Glutamatergic neuron (in vitro differentiated cells): ENCODE measurements at regions not wholly inside any gene's neighbourhood (a gene's known extent, or its start where the extent isn't known, plus 50 kb on each side); places are given as distances from the start of the nearest gene placed in this dataset.

Source experiments
- DNase-seq: peaks from one replicate; pipeline ENCODE4 v3.0.0; 2022
- H3K27ac Mint-ChIP-seq: one replicate; pipeline ENCODE4 v1.8.0; 2020; ENCODE audit warnings: mild to moderate bottlenecking, mixed read lengths, inconsistent platforms; ENCODE audit not compliant: unreplicated experiment
- H3K27me3 Mint-ChIP-seq: one replicate; pipeline ENCODE4 v1.8.0; 2020; ENCODE audit warnings: mild to moderate bottlenecking, moderate library complexity, mixed read lengths, inconsistent platforms; ENCODE audit not compliant: unreplicated experiment
- H3K36me3 Mint-ChIP-seq: one replicate; pipeline ENCODE4 v1.8.0; 2020; ENCODE audit warnings: mild to moderate bottlenecking, mixed read lengths, inconsistent platforms; ENCODE audit not compliant: unreplicated experiment
- H3K4me1 Mint-ChIP-seq: one replicate; pipeline ENCODE4 v1.8.0; 2020; ENCODE audit warnings: mild to moderate bottlenecking, low read depth, mixed read lengths, inconsistent platforms; ENCODE audit not compliant: unreplicated experiment
- H3K4me3 Mint-ChIP-seq: one replicate; pipeline ENCODE4 v1.8.0; 2020; ENCODE audit warnings: mild to moderate bottlenecking, mixed read lengths, inconsistent platforms; ENCODE audit not compliant: unreplicated experiment
- H3K9me3 Mint-ChIP-seq: one replicate; pipeline ENCODE4 v1.8.0; 2020; ENCODE audit warnings: mild to moderate bottlenecking, moderate library complexity, mixed read lengths, inconsistent platforms; ENCODE audit not compliant: unreplicated experiment
- TF ChIP-seq, protein P1 (sequence below): fragments of 200-600 bp; sonication (generic); IDR thresholded peaks from one replicate; pipeline ENCODE4 v1.5.0; 2021; ENCODE audit not compliant: partially characterized antibody, unreplicated experiment

GRCh38 chr7:10257438-10257837 is 716.2 kb upstream of the PHF14 start:
- no peaks in the 10 kb centered on the region for H3K27me3 Mint-ChIP-seq
- no peak overlapping the region for H3K4me3 Mint-ChIP-seq
- no peaks in the 10 kb centered on the region for H3K4me1 Mint-ChIP-seq
- no peaks in the 10 kb centered on the region for H3K9me3 Mint-ChIP-seq
- TF ChIP-seq, protein P1, sequence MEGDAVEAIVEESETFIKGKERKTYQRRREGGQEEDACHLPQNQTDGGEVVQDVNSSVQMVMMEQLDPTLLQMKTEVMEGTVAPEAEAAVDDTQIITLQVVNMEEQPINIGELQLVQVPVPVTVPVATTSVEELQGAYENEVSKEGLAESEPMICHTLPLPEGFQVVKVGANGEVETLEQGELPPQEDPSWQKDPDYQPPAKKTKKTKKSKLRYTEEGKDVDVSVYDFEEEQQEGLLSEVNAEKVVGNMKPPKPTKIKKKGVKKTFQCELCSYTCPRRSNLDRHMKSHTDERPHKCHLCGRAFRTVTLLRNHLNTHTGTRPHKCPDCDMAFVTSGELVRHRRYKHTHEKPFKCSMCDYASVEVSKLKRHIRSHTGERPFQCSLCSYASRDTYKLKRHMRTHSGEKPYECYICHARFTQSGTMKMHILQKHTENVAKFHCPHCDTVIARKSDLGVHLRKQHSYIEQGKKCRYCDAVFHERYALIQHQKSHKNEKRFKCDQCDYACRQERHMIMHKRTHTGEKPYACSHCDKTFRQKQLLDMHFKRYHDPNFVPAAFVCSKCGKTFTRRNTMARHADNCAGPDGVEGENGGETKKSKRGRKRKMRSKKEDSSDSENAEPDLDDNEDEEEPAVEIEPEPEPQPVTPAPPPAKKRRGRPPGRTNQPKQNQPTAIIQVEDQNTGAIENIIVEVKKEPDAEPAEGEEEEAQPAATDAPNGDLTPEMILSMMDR: no peak
- DNase-seq: no peak
- no peak overlapping the region for H3K27ac Mint-ChIP-seq
- H3K36me3 Mint-ChIP-seq: no peaks in the 10 kb centered on the region

DNA sequence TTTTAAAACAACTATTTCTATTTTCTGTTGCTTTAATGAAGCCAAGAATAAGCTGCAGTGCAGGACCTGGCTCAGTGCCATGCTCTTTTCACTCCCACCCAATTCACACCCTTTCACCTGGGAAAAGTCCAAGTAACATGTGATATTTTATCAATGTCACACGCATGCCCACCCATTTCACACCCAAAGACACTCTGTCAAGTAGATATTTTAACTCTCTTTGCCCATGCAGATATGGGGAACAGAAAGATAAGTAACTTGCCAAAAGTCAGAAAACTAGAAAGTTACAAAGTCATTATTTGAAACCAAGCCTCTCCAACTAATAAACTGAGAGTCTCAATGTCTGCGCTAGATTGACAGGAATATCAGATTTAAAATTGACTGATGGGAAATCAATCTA is 706.7 kb upstream of the PHF14 start:
- no peaks in the 10 kb centered on the region for H3K27me3 Mint-ChIP-seq
- H3K9me3 Mint-ChIP-seq: no peaks in the 10 kb centered on the region
- no peaks in the 10 kb centered on the region for H3K4me1 Mint-ChIP-seq
- no peak overlapping the region for H3K27ac Mint-ChIP-seq
- TF ChIP-seq, protein P1: no peak
- H3K4me3 Mint-ChIP-seq: no peak overlapping the region
- DNase-seq: no peak
- no peaks in the 10 kb centered on the region for H3K36me3 Mint-ChIP-seq

DNA sequence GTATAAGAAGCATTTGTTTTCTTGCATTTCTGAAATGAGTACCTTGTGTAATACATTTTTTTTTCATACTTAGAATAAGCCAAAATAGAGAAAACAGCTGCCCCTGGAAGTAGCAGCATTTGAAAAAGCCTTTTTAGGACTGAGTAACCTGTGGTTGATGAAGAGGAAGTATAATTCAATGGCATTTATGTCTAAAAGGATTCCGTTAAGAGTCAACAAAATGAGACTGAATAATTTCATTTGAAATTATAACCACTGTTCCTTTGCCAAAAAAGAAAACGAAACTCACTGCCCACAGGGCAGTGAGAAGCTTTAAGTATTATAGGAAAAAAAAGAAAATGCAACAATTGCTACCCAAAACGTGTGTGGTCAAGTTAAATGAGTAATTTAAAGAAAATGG is 705.6 kb upstream of the PHF14 start:
- DNase-seq: no peak
- H3K9me3 Mint-ChIP-seq: no peaks in the 10 kb centered on the region
- no peak overlapping the region for H3K27ac Mint-ChIP-seq
- H3K4me3 Mint-ChIP-seq: no peak overlapping the region
- TF ChIP-seq, protein P1: no peak
- H3K4me1 Mint-ChIP-seq: no peaks in the 10 kb centered on the region
- no peaks in the 10 kb centered on the region for H3K27me3 Mint-ChIP-seq
- no peaks in the 10 kb centered on the region for H3K36me3 Mint-ChIP-seq

GRCh38 chr7:10282909-10283308 is 690.8 kb upstream of the PHF14 start:
- no peak overlapping the region for H3K4me3 Mint-ChIP-seq
- no peaks in the 10 kb centered on the region for H3K36me3 Mint-ChIP-seq
- no peak for DNase-seq
- TF ChIP-seq, protein P1: no peak
- no peak overlapping the region for H3K27ac Mint-ChIP-seq
- no peaks in the 10 kb centered on the region for H3K4me1 Mint-ChIP-seq
- no peaks in the 10 kb centered on the region for H3K9me3 Mint-ChIP-seq
- no peaks in the 10 kb centered on the region for H3K27me3 Mint-ChIP-seq

GRCh38 chr7:10284001-10284400 is 689.7 kb upstream of the PHF14 start:
- Mint-ChIP-seq H3K4me3 (no peak overlapping the region), H3K36me3 (no peaks in the 10 kb centered on the region), H3K27ac (no peak overlapping the region), H3K9me3 (no peaks in the 10 kb centered on the region), H3K4me1 (no peaks in the 10 kb centered on the region), H3K27me3 (no peaks in the 10 kb centered on the region)
- TF ChIP-seq, protein P1: no peak
- DNase-seq: no peak
